Panc1 (cell line): ENCODE measurements at regions not wholly inside any gene's neighbourhood (a gene's known extent, or its start where the extent isn't known, plus 50 kb on each side); places are given as distances from the start of the nearest gene placed in this dataset.
"Not testable (repeated sequence)": the region's sequence is repeated elsewhere in the genome, so short reads cannot be mapped to it uniquely, and the experiment has no call there.

Experiments
- ATAC-seq: fragments of 200-7000 bp; cut with Tn5 transposase; 2 replicates; pipeline ENCODE4 v1.9.1; 2020; ENCODE audit warnings: mild to moderate bottlenecking, moderate library complexity
- BruUV-seq: library from RNA; stranded (reverse); fragments of 400-500 nt; replicated peaks from 2 replicates; lab custom pipeline; 2021; lab: Mats Ljungman, UMichigan
- CTCF ChIA-PET: fragments of 300-600 bp; sonication (Branson Sonifier 250); formaldehyde crosslinking; loops from one replicate; lab custom pipeline; 2022; ENCODE audit warnings: antibody characterized with exemption; lab: Charles Lee
- POLR2A ChIA-PET: fragments of 300-600 bp; sonication (Branson Sonifier 250); formaldehyde crosslinking; loops from one replicate; lab custom pipeline; 2022; ENCODE audit warnings: antibody characterized with exemption; lab: Charles Lee
- DNase-seq: peaks from one replicate; pipeline ENCODE4 v3.0.0-alpha.2; 2010; ENCODE audit warnings: low read depth, low spot score
- H3K27ac ChIP-seq: 2 replicates; pipeline ENCODE4 v1.5.1; 2011; ENCODE audit warnings: mild to moderate bottlenecking, low read length, inconsistent platforms
- H3K27me3 ChIP-seq: fragments of 200-500 bp; sonication (Bioruptor generic); 2 replicates; pipeline ENCODE4 v1.6.0; 2014; ENCODE audit warnings: low read length, inconsistent platforms; ENCODE audit not compliant: control insufficient read depth, insufficient read depth
- H3K36me3 ChIP-seq: fragments of 200-500 bp; sonication (Bioruptor generic); 2 replicates; pipeline ENCODE4 v1.5.1; 2014; ENCODE audit warnings: inconsistent platforms, mild to moderate bottlenecking, low read length, moderate library complexity; ENCODE audit not compliant: control insufficient read depth, insufficient read depth
- H3K4me1 ChIP-seq: 2 replicates; pipeline ENCODE4 v1.5.1; 2011; ENCODE audit warnings: inconsistent platforms, mild to moderate bottlenecking, low read length, moderate library complexity; ENCODE audit not compliant: control insufficient read depth, insufficient read depth
- H3K4me3 ChIP-seq, 2 experiments: 2 replicates each; pipeline ENCODE4 v1.5.1; 2011 to 2012; ENCODE audit warnings: low read depth in 2 of 2, low read length in 2 of 2, mild to moderate bottlenecking in 2 of 2, inconsistent platforms in 1 of 2, moderate library complexity in 1 of 2
- H3K9me3 ChIP-seq: fragments of 200-500 bp; sonication (Bioruptor generic); 2 replicates; pipeline ENCODE4 v1.5.1; 2014; ENCODE audit warnings: low read depth, mild to moderate bottlenecking, inconsistent platforms, low read length, moderate library complexity; ENCODE audit not compliant: control insufficient read depth, insufficient read depth
- POLR2AphosphoS5 ChIP-seq: IDR thresholded peaks from 2 replicates; pipeline ENCODE4 v1.6.1; 2012; ENCODE audit warnings: mild to moderate bottlenecking, low read depth, low read length, moderate library complexity
- SIN3A ChIP-seq: IDR thresholded peaks from 2 replicates; pipeline ENCODE4 v1.6.1; 2012; ENCODE audit warnings: low read depth, mild to moderate bottlenecking, low read length, moderate library complexity, borderline replicate concordance; ENCODE audit not compliant: insufficient read depth
- TCF7L2 ChIP-seq: IDR thresholded peaks from 2 replicates; pipeline ENCODE4 v1.6.1; 2011; ENCODE audit warnings: mild to moderate bottlenecking, low read depth, low read length, inconsistent platforms
- in situ Hi-C: cut with HindIII; loops from 2 replicates; pipeline ENCODE4 v1.10.0; 2016; ENCODE audit warnings: low sequenced_read_pairs, low pct_unique_long_range_greater_than_20kb
- intact Hi-C: fragments of 100-400 bp; cut with micrococcal nuclease; formaldehyde crosslinking; loops from one replicate; pipeline ENCODE4 v1.10.0; 2022; ENCODE audit not compliant: unreplicated experiment
- TF ChIP-seq, protein P1 (sequence below): fragments of 450-650 bp; IDR thresholded peaks from 2 replicates; pipeline ENCODE4 v1.5.1; 2017; ENCODE audit warnings: mild to moderate bottlenecking
- TF ChIP-seq, protein P2 (sequence below), 2 experiments: IDR thresholded peaks; 2 replicates each; pipeline ENCODE4 v1.6.1; 2011 to 2012; ENCODE audit warnings: low read depth in 2 of 2, control low read depth in 1 of 2, low read length in 1 of 2, mild to moderate bottlenecking in 1 of 2, moderate library complexity in 1 of 2; ENCODE audit not compliant: insufficient read depth in 1 of 2

- POLR2A ChIA-PET, result no interaction called here
- Histone ChIP-seq H3K4me3 (no peak overlapping the region), H3K4me1 (no peaks in the 10 kb centered on the region), H3K9me3 (no peaks in the 10 kb centered on the region), H3K36me3 (no peaks in the 10 kb centered on the region), H3K27ac (no peak overlapping the region), H3K27me3 (no peaks in the 10 kb centered on the region)
- ATAC-seq, result no peak
- BruUV-seq, result no TSS peak
- no peak for DNase-seq
- TF ChIP-seq, protein P1, sequence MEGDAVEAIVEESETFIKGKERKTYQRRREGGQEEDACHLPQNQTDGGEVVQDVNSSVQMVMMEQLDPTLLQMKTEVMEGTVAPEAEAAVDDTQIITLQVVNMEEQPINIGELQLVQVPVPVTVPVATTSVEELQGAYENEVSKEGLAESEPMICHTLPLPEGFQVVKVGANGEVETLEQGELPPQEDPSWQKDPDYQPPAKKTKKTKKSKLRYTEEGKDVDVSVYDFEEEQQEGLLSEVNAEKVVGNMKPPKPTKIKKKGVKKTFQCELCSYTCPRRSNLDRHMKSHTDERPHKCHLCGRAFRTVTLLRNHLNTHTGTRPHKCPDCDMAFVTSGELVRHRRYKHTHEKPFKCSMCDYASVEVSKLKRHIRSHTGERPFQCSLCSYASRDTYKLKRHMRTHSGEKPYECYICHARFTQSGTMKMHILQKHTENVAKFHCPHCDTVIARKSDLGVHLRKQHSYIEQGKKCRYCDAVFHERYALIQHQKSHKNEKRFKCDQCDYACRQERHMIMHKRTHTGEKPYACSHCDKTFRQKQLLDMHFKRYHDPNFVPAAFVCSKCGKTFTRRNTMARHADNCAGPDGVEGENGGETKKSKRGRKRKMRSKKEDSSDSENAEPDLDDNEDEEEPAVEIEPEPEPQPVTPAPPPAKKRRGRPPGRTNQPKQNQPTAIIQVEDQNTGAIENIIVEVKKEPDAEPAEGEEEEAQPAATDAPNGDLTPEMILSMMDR, result no peak
- TF ChIP-seq POLR2AphosphoS5 (no peak), TCF7L2 (no peak), SIN3A (no peak)
- TF ChIP-seq, protein P2, sequence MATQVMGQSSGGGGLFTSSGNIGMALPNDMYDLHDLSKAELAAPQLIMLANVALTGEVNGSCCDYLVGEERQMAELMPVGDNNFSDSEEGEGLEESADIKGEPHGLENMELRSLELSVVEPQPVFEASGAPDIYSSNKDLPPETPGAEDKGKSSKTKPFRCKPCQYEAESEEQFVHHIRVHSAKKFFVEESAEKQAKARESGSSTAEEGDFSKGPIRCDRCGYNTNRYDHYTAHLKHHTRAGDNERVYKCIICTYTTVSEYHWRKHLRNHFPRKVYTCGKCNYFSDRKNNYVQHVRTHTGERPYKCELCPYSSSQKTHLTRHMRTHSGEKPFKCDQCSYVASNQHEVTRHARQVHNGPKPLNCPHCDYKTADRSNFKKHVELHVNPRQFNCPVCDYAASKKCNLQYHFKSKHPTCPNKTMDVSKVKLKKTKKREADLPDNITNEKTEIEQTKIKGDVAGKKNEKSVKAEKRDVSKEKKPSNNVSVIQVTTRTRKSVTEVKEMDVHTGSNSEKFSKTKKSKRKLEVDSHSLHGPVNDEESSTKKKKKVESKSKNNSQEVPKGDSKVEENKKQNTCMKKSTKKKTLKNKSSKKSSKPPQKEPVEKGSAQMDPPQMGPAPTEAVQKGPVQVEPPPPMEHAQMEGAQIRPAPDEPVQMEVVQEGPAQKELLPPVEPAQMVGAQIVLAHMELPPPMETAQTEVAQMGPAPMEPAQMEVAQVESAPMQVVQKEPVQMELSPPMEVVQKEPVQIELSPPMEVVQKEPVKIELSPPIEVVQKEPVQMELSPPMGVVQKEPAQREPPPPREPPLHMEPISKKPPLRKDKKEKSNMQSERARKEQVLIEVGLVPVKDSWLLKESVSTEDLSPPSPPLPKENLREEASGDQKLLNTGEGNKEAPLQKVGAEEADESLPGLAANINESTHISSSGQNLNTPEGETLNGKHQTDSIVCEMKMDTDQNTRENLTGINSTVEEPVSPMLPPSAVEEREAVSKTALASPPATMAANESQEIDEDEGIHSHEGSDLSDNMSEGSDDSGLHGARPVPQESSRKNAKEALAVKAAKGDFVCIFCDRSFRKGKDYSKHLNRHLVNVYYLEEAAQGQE (IDR thresholded peaks at IDR 0.05; ENCODE audit: insufficient read depth in 1 of 2, low read depth in 2 of 2, low read length in 1 of 2), result no peak
- CTCF ChIA-PET, result interaction anchor here (0.6 kb wide), 1 partner anchor 861 kb away, joined by 3 read pairs; no protein-coding TSS in a partner anchor
- in situ Hi-C loops, result no loop called here
- intact Hi-C loops, result no loop called here
Observed at GRCh38 chr1:219413536-219413935, 199.4 kb downstream of the ZC3H11B start.

DNA sequence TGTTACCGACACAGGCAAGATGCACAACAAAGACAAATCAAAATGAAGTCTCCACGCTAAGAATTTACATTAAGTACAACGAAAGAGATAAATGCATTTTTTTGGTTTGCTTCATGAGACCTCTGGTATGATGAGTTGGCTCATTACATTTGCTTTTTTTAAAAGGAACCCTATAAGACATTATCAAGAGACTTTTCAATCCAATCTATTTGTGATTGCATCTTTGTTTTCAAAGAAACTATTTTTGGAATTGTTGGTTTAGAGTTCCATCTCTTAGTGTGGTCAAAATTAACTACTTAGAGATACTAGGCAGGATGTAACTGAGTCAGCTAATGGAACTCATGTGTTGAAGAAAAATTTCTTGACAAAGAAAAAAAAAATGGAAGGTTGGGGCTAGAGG lies 200.1 kb downstream of the ZC3H11B start:
- POLR2A ChIA-PET, result no interaction called here
- no TSS peak for BruUV-seq
- no peak overlapping the region for H3K27ac ChIP-seq
- H3K4me1 ChIP-seq, result no peaks in the 10 kb centered on the region
- no peak for ATAC-seq
- intact Hi-C loops, result no loop called here
- no peaks in the 10 kb centered on the region for H3K36me3 ChIP-seq
- in situ Hi-C loops, result no loop called here
- H3K27me3 ChIP-seq, result no peaks in the 10 kb centered on the region
- H3K9me3 ChIP-seq, result no peaks in the 10 kb centered on the region
- TF ChIP-seq, protein P2 (IDR thresholded peaks at IDR 0.05; ENCODE audit: insufficient read depth in 1 of 2, low read depth in 2 of 2, low read length in 1 of 2), result no peak
- TF ChIP-seq POLR2AphosphoS5 (no peak), TCF7L2 (no peak), SIN3A (no peak)
- TF ChIP-seq, protein P1, result no peak
- CTCF ChIA-PET, result interaction anchor here (0.6 kb wide), 1 partner anchor 860 kb away, joined by 3 read pairs; no protein-coding TSS in a partner anchor
- DNase-seq, result no peak
- no peak overlapping the region for H3K4me3 ChIP-seq

GRCh38 chr1:219410721-219411120 lies 202.2 kb downstream of the ZC3H11B start:
- H3K9me3 ChIP-seq, DNase-seq, H3K36me3 ChIP-seq, H3K4me1 ChIP-seq, intact Hi-C loops, POLR2A ChIA-PET, H3K27me3 ChIP-seq, BruUV-seq, CTCF ChIA-PET, ATAC-seq, in situ Hi-C loops, H3K27ac ChIP-seq, H3K4me3 ChIP-seq: not testable (repeated sequence)
